ENCODE measurements at regions not wholly inside any gene's neighbourhood (a gene's known extent, or its start where the extent isn't known, plus 50 kb on each side); places are given as distances from the start of the nearest gene placed in this dataset.

DNA sequence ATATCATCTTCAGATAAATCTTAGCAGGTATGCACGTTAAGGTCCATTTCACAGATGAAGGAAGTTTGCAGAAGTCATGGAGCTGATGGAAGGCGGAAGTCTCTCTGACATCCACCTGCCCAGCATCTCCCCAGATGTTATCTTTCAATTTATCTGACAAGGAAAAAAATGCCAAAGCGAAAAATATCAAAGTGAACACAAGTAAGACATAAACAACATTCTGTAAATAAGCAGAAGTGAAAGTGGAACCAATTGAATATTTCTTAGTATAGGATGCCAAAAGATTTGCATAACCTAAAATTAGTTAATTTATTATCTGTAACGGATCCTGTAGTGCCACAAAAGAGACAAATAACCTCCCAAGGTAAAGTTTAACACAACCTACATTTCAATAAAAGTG lies 73.6 kb upstream of the NEBL start:
- TF ChIP-seq POLR2A (IDR thresholded peaks at IDR 0.05) (no peak), CTCF (IDR thresholded peaks at IDR 0.05) (no peak), POLR2AphosphoS5 (IDR thresholded peaks at IDR 0.05) (no peak)
- intact Hi-C loops (cut with DNase I; ENCODE audit: low total_unique reads): no loop called here
- H3K4me1 ChIP-seq: no peaks in the 10 kb centered on the region
- no peaks in the 10 kb centered on the region for H3K27me3 ChIP-seq
- no peak overlapping the region for H3K27ac ChIP-seq
- no peaks in the 10 kb centered on the region for H3K9me3 ChIP-seq
- H3K36me3 ChIP-seq: no peaks in the 10 kb centered on the region
- H3K4me3 ChIP-seq: no peak overlapping the region
- no peak for DNase-seq (ENCODE audit: low spot score in 2 of 2)

GRCh38 chr10:20970044-20970443 lies 72.9 kb upstream of the NEBL start:
- Histone ChIP-seq H3K9me3 (no peaks in the 10 kb centered on the region), H3K4me3 (no peak overlapping the region), H3K36me3 (no peaks in the 10 kb centered on the region), H3K4me1 (no peaks in the 10 kb centered on the region), H3K27me3 (no peaks in the 10 kb centered on the region), H3K27ac (no peak overlapping the region)
- TF ChIP-seq CTCF (IDR thresholded peaks at IDR 0.05): no peak
- TF ChIP-seq POLR2AphosphoS5 (IDR thresholded peaks at IDR 0.05): no peak
- TF ChIP-seq POLR2A (IDR thresholded peaks at IDR 0.05): no peak
- DNase-seq (ENCODE audit: low spot score in 2 of 2): no peak
- intact Hi-C loops (cut with DNase I; ENCODE audit: low total_unique reads): no loop called here

- no peaks in the 10 kb centered on the region for H3K36me3 ChIP-seq
- H3K27ac ChIP-seq: no peak overlapping the region
- no peak overlapping the region for H3K4me3 ChIP-seq
- no peaks in the 10 kb centered on the region for H3K4me1 ChIP-seq
- TF ChIP-seq POLR2AphosphoS5 (IDR thresholded peaks at IDR 0.05): no peak
- TF ChIP-seq CTCF (IDR thresholded peaks at IDR 0.05): no peak
- no peak for TF ChIP-seq POLR2A (IDR thresholded peaks at IDR 0.05)
- no peaks in the 10 kb centered on the region for H3K27me3 ChIP-seq
- no peaks in the 10 kb centered on the region for H3K9me3 ChIP-seq
- intact Hi-C loops (cut with DNase I; ENCODE audit: low total_unique reads): no loop called here
- no peak for DNase-seq (ENCODE audit: low spot score in 2 of 2)
These were observed 69.3 kb upstream of the NEBL start for GRCh38 chr10:20966426-20966825.

DNA sequence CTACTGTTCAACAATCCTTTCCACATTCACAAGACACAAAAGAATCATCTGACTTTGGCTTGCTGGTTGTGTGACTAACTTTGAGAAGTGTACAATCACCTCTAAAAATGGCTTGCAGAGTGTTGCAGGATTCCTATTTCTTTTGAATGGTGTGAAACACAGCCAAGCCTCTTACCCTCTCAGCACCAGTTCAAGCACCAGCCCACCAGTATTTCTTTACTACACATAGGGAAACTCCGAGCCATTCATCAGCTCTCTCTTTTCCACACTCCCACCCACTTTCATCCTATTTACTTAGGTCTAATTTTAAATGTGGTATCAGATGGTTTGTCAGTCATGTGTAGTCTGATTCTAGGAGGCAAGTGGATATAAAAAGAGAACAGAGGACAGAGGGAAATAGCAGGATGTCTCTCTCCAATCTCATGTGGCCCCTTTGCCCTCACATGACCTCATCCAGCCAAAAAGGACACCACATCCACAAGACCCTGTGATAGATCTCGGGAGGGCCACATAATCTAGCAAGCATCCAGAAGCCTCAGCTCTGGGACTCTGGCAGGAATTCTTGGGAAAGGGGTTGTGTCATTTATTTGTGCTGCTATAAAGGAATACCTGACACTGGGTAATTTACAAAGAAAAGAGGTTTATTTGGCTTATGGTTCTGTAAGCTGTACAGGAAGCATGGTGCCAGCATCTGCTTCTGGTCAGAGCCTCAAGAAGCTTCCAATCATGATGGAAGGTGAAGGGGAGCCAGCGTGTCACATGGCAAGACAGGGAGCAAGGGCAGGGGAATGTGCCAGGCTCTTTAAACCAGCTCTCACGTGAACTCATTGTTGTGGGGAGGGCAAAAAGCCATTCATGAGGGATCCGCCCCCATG lies 66.8 kb upstream of the NEBL start:
- Histone ChIP-seq H3K27ac (no peak overlapping the region), H3K27me3 (no peaks in the 10 kb centered on the region), H3K9me3 (no peaks in the 10 kb centered on the region), H3K4me1 (no peaks in the 10 kb centered on the region), H3K36me3 (no peaks in the 10 kb centered on the region), H3K4me3 (no peak overlapping the region)
- intact Hi-C loops (cut with DNase I; ENCODE audit: low total_unique reads): no loop called here
- TF ChIP-seq CTCF (IDR thresholded peaks at IDR 0.05) (no peak), POLR2AphosphoS5 (IDR thresholded peaks at IDR 0.05) (no peak), POLR2A (IDR thresholded peaks at IDR 0.05) (no peak)
- no peak for DNase-seq (ENCODE audit: low spot score in 2 of 2)

GRCh38 chr10:20963056-20963455 lies 65.9 kb upstream of the NEBL start:
- Histone ChIP-seq H3K27me3 (no peaks in the 10 kb centered on the region), H3K4me1 (no peaks in the 10 kb centered on the region), H3K27ac (no peak overlapping the region), H3K9me3 (no peaks in the 10 kb centered on the region), H3K36me3 (no peaks in the 10 kb centered on the region), H3K4me3 (no peak overlapping the region)
- no peak for DNase-seq (ENCODE audit: low spot score in 2 of 2)
- TF ChIP-seq CTCF (IDR thresholded peaks at IDR 0.05) (no peak), POLR2AphosphoS5 (IDR thresholded peaks at IDR 0.05) (no peak), POLR2A (IDR thresholded peaks at IDR 0.05) (no peak)
- intact Hi-C loops (cut with DNase I; ENCODE audit: low total_unique reads): no loop called here

Data from breast epithelium (tissue), 4 donors.